ENCODE measurements at regions not wholly inside any gene's neighbourhood (a gene's known extent, or its start where the extent isn't known, plus 50 kb on each side); places are given as distances from the start of the nearest gene placed in this dataset.

DNA sequence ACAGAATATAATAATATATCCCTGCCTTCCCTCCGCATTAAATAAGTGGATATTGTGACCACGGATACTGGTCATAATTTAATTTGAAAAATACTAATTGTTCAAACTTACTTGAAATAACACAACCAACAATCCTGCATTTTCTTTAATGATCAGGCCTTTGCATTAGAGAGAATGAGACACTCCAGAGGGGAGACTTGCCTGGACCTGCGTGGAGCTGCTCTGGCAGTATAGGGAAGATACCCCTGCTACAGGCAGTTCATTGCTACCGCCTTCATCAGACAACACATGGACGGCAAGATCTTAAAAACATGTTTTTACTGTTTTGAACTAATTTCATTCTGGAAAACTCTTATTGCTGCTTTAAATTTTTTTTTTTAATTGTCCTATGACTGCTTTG lies 211.0 kb upstream of the FAR2 start:
- Mint-ChIP-seq H3K36me3 (ENCODE audit: low read depth) (no peaks in the 10 kb centered on the region), H3K4me3 (no peak overlapping the region), H3K4me1 (peaks cover 17% of the 10 kb centered on the region), H3K27me3 (ENCODE audit: low read depth) (no peaks in the 10 kb centered on the region), H3K27ac (peak overlapping the region in 1 of 3 experiments; percentile 41), H3K9me3 (no peaks in the 10 kb centered on the region)
- TF ChIP-seq, protein P1, sequence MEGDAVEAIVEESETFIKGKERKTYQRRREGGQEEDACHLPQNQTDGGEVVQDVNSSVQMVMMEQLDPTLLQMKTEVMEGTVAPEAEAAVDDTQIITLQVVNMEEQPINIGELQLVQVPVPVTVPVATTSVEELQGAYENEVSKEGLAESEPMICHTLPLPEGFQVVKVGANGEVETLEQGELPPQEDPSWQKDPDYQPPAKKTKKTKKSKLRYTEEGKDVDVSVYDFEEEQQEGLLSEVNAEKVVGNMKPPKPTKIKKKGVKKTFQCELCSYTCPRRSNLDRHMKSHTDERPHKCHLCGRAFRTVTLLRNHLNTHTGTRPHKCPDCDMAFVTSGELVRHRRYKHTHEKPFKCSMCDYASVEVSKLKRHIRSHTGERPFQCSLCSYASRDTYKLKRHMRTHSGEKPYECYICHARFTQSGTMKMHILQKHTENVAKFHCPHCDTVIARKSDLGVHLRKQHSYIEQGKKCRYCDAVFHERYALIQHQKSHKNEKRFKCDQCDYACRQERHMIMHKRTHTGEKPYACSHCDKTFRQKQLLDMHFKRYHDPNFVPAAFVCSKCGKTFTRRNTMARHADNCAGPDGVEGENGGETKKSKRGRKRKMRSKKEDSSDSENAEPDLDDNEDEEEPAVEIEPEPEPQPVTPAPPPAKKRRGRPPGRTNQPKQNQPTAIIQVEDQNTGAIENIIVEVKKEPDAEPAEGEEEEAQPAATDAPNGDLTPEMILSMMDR (IDR thresholded peaks at IDR 0.05; ENCODE audit: unreplicated experiment in 3 of 3), result no peak

DNA sequence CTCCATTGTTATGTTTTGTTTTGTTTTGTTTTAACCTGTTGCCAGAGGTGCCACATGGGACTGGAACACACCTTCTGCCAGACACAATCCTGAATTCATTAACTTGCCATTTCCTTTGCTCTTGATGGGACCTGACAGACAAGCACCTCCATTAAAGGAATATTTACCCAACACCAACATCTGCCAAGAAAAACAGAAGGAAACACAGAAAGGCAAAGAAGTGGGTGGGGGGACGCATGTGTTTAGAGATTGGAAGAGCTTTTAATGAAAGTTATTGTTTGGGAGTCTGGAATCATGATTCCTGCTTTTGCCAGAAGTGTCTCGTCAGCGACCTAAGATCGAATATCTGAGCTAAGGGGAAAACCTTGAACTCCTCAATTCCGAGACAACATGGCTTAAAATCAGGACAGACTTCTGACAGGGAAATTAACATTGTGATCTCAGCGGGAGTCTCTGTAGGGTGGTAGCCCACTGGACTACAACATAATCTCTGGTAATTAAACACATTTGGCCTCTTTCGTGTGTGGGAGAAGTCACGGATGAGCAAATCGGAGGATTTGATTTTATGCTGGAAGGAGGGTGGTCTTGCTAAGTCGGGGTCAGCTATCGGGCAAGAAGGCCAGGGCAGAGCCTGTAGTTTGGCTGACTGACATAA lies 210.4 kb upstream of the FAR2 start:
- H3K4me1 Mint-ChIP-seq, result peaks cover 17% of the 10 kb centered on the region
- no peaks in the 10 kb centered on the region for H3K9me3 Mint-ChIP-seq
- H3K27ac Mint-ChIP-seq, result peak overlapping the region; percentile 41 to 70 (median 51)
- H3K36me3 Mint-ChIP-seq (ENCODE audit: low read depth), result no peaks in the 10 kb centered on the region
- TF ChIP-seq, protein P1 (IDR thresholded peaks at IDR 0.05; ENCODE audit: unreplicated experiment in 3 of 3), result no peak
- peak overlapping the region in 1 of 3 experiments; percentile 4 for H3K4me3 Mint-ChIP-seq
- no peaks in the 10 kb centered on the region for H3K27me3 Mint-ChIP-seq (ENCODE audit: low read depth)

DNA sequence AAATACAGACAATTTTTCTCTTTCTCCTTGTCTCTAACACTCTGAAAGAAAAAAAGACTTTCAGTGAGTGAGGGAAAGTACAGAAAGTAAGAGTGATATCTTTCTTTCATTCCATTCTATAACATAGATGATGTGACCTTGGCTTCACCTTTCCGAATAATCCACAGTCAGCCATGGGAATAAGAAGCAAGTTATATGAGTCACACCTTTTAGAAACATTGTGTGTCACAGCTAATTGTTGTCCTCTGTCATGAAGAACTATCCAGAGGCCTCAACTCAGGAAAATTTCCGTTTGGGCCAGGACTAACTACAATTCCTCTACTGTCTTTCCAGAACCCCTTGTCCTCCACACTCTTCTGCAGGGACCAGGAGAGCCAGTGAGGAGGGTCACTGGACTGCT lies 209.7 kb upstream of the FAR2 start:
- Mint-ChIP-seq H3K36me3 (ENCODE audit: low read depth) (no peaks in the 10 kb centered on the region), H3K27me3 (ENCODE audit: low read depth) (no peaks in the 10 kb centered on the region), H3K4me3 (no peak overlapping the region), H3K9me3 (no peaks in the 10 kb centered on the region), H3K27ac (peak overlapping the region in 1 of 3 experiments; percentile 41), H3K4me1 (peaks cover 17% of the 10 kb centered on the region)
- TF ChIP-seq, protein P1 (IDR thresholded peaks at IDR 0.05; ENCODE audit: unreplicated experiment in 3 of 3), result no peak

DNA sequence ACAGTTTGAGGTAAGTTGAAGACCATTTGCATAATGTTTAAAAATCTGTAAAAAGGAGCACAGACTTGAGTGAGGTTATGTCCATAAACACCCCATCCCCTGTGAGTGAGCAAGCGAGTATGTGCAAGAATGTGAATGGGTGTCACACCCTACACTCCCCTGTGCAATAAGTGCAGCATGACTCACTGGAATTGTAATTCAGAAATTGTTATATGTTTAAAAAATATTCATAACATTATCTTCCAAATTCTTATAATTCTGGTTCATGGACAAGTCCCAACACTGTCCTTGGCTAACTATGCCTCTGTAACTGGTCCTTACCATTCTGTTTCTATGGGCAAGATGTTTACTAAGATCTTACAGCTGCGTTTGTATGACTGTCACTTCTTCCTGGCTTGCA lies 207.8 kb upstream of the FAR2 start:
- no peak overlapping the region for H3K4me3 Mint-ChIP-seq
- H3K27ac Mint-ChIP-seq, result no peak overlapping the region
- H3K36me3 Mint-ChIP-seq (ENCODE audit: low read depth), result no peaks in the 10 kb centered on the region
- TF ChIP-seq, protein P1 (IDR thresholded peaks at IDR 0.05; ENCODE audit: unreplicated experiment in 3 of 3), result no peak
- H3K4me1 Mint-ChIP-seq, result peaks cover 17% of the 10 kb centered on the region
- H3K9me3 Mint-ChIP-seq, result no peaks in the 10 kb centered on the region
- no peaks in the 10 kb centered on the region for H3K27me3 Mint-ChIP-seq (ENCODE audit: low read depth)

DNA sequence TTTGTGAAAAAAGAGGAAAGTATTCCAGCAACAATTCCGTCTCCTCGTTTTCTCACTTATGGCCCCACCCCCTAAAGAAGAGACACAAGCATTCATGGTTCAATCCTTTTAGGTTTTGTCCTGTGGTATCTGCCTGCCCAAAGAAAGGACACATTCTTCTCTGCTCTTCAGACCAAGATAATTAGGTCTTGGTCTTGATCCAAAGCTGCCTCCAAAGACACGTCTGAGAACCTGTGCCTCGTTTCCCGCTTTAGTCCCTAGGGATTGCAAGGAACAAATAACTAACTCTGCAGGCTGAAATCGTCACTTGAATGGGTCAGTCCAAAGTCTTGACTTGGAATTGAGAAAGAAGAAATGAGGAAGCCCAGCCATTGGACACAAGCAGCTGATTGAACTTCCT lies 202.7 kb upstream of the FAR2 start:
- H3K9me3 Mint-ChIP-seq, result no peaks in the 10 kb centered on the region
- H3K27me3 Mint-ChIP-seq (ENCODE audit: low read depth), result no peaks in the 10 kb centered on the region
- no peaks in the 10 kb centered on the region for H3K36me3 Mint-ChIP-seq (ENCODE audit: low read depth)
- H3K27ac Mint-ChIP-seq, result no peak overlapping the region
- TF ChIP-seq, protein P1 (IDR thresholded peaks at IDR 0.05; ENCODE audit: unreplicated experiment in 3 of 3), result no peak
- H3K4me3 Mint-ChIP-seq, result no peak overlapping the region
- no peaks in the 10 kb centered on the region for H3K4me1 Mint-ChIP-seq

DNA sequence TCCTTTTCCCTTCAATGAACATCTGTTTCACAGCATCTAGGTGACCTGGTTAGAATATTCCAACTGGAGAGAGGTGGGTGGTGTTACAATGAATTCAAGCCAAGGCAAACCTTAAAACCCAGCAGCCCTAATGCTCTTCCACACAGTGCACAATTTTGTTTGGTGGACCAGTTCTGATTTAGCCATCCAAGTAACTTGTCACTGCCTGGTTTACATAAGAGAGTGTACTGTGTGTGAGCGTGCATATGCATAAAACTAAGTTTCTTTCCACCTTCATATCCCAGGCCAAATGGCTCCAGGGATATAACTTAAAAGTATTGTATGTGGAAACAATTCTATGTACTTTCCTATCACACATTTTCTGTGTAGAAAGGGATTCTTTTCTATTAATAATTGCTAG lies 200.4 kb upstream of the FAR2 start:
- no peaks in the 10 kb centered on the region for H3K36me3 Mint-ChIP-seq (ENCODE audit: low read depth)
- H3K4me3 Mint-ChIP-seq, result no peak overlapping the region
- no peak overlapping the region for H3K27ac Mint-ChIP-seq
- no peaks in the 10 kb centered on the region for H3K27me3 Mint-ChIP-seq (ENCODE audit: low read depth)
- H3K9me3 Mint-ChIP-seq, result no peaks in the 10 kb centered on the region
- TF ChIP-seq, protein P1 (IDR thresholded peaks at IDR 0.05; ENCODE audit: unreplicated experiment in 3 of 3), result no peak
- no peaks in the 10 kb centered on the region for H3K4me1 Mint-ChIP-seq

Data from nephron (organoid).